Gastroesophageal sphincter (tissue), 3 donors: ENCODE measurements at regions not wholly inside any gene's neighbourhood (a gene's known extent, or its start where the extent isn't known, plus 50 kb on each side); places are given as distances from the start of the nearest gene placed in this dataset.

Experiments
- EP300 ChIP-seq: sonication (generic); formaldehyde crosslinking; IDR thresholded peaks from one replicate; pipeline ENCODE4 v1.6.1; 2017; ENCODE audit warnings: antibody characterized with exemption, mild to moderate bottlenecking
- POLR2A ChIP-seq, 2 donors: fragments of 450-650 bp; IDR thresholded peaks; one replicate each; pipeline ENCODE4 v1.6.1; 2017; ENCODE audit warnings: antibody characterized with exemption in 2 of 2, mild to moderate bottlenecking in 2 of 2, moderate library complexity in 1 of 2
- TF ChIP-seq, protein P1 (sequence below), 4 experiments: fragments of 200-600 bp in 2 of 4; fragments of 450-650 bp in 2 of 4; sonication (generic) in 1 of 4; IDR thresholded peaks; one replicate each; pipeline ENCODE4 v1.5.1; 2017 to 2019; ENCODE audit warnings: antibody characterized with exemption in 4 of 4, mild to moderate bottlenecking in 2 of 4, moderate library complexity in 2 of 4

DNA sequence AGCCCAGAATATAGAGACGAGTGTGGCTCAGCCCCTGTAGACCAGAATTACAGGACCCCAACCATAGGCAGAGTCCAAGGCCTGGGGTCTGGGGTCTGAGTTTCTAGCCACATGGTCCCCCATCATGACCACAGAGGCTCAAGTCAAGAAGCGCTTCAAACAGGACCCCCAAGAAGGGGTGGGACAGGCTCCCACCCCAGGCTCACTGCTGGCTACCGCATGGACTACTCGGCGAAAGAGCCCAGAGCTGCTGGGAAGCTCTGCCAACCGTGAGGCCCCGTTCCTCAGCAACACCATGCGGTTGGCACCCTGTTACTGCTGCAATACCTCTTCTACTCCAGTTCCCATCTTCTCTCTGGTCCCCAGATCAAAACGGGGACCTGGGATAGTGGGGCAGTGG, 254.8 kb downstream of the TEX29 start:
- TF ChIP-seq, protein P1, sequence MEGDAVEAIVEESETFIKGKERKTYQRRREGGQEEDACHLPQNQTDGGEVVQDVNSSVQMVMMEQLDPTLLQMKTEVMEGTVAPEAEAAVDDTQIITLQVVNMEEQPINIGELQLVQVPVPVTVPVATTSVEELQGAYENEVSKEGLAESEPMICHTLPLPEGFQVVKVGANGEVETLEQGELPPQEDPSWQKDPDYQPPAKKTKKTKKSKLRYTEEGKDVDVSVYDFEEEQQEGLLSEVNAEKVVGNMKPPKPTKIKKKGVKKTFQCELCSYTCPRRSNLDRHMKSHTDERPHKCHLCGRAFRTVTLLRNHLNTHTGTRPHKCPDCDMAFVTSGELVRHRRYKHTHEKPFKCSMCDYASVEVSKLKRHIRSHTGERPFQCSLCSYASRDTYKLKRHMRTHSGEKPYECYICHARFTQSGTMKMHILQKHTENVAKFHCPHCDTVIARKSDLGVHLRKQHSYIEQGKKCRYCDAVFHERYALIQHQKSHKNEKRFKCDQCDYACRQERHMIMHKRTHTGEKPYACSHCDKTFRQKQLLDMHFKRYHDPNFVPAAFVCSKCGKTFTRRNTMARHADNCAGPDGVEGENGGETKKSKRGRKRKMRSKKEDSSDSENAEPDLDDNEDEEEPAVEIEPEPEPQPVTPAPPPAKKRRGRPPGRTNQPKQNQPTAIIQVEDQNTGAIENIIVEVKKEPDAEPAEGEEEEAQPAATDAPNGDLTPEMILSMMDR (IDR thresholded peaks at IDR 0.05) = no peak
- TF ChIP-seq POLR2A (IDR thresholded peaks at IDR 0.05) (no peak), EP300 (no peak)
